CD14-positive monocyte (primary cell): ENCODE measurements at regions not wholly inside any gene's neighbourhood (a gene's known extent, or its start where the extent isn't known, plus 50 kb on each side); places are given as distances from the start of the nearest gene placed in this dataset.

Experiments
- DNase-seq, 3 donors: peaks; one replicate each; pipeline ENCODE4 v3.0.0-alpha.2; 2011 to 2022
- H2AFZ ChIP-seq: 2 replicates; pipeline ENCODE4 v1.6.0; 2012; ENCODE audit warnings: mild to moderate bottlenecking, low read depth, low read length, inconsistent platforms; ENCODE audit not compliant: insufficient read depth, poor library complexity, severe bottlenecking
- H3K27ac ChIP-seq, 2 donors: 1 replicate in 1 of 2; 2 replicates in 1 of 2; pipeline ENCODE4 v1.5.1; 2012 to 2013; ENCODE audit warnings: low read length in 2 of 2, control low read depth in 1 of 2, inconsistent platforms in 1 of 2, low read depth in 1 of 2, mild to moderate bottlenecking in 1 of 2
- H3K27me3 ChIP-seq, 2 donors: one replicate each; pipeline versions ENCODE4 v1.6.0 to v1.6.1; 2011 to 2013; ENCODE audit warnings: low read length in 2 of 2; ENCODE audit not compliant: control insufficient read depth in 2 of 2, insufficient read depth in 2 of 2
- H3K36me3 ChIP-seq, 2 donors: replicated peaks in 1 of 2; 1 replicate in 1 of 2; 2 replicates in 1 of 2; pipeline versions ENCODE4 v1.5.1 to v1.6.1; 2012 to 2013; ENCODE audit warnings: low read length in 2 of 2, control low read depth in 1 of 2, inconsistent platforms in 1 of 2, mild to moderate bottlenecking in 1 of 2; ENCODE audit not compliant: insufficient read depth in 2 of 2, control insufficient read depth in 1 of 2
- H3K4me1 ChIP-seq, 2 donors: 1 replicate in 1 of 2; 2 replicates in 1 of 2; pipeline versions ENCODE4 v1.5.1 to v1.6.1; 2012 to 2013; ENCODE audit warnings: low read length in 2 of 2, control low read depth in 1 of 2, inconsistent platforms in 1 of 2, mild to moderate bottlenecking in 1 of 2, moderate library complexity in 1 of 2; ENCODE audit not compliant: insufficient read depth in 2 of 2, control insufficient read depth in 1 of 2
- H3K4me2 ChIP-seq: replicated peaks from 2 replicates; pipeline ENCODE3; 2012; ENCODE audit warnings: low read length, moderate library complexity, mild to moderate bottlenecking; ENCODE audit not compliant: poor library complexity, severe bottlenecking; ENCODE audit errors: extremely low read depth
- H3K4me3 ChIP-seq, 3 experiments: fragments of 200-600 bp in 1 of 3; sonication (generic) in 1 of 3; replicated peaks in 1 of 3; 1 replicate in 2 of 3; 2 replicates in 1 of 3; pipeline ENCODE4 v1.5.1; 2011 to 2013; ENCODE audit warnings: low read length in 3 of 3, mild to moderate bottlenecking in 3 of 3, control low read depth in 2 of 3, low read depth in 2 of 3, inconsistent platforms in 1 of 3, moderate library complexity in 1 of 3
- H3K79me2 ChIP-seq: 2 replicates; pipeline ENCODE4 v1.6.0; 2012; ENCODE audit warnings: mild to moderate bottlenecking, control low read depth, inconsistent platforms, low read length, moderate library complexity; ENCODE audit not compliant: insufficient read depth
- H3K9ac ChIP-seq: 2 replicates; pipeline ENCODE4 v1.6.0; 2017; ENCODE audit warnings: low read length, mild to moderate bottlenecking; ENCODE audit not compliant: insufficient read depth, poor library complexity, severe bottlenecking
- H3K9me3 ChIP-seq, 2 donors: replicated peaks in 1 of 2; 1 replicate in 1 of 2; 2 replicates in 1 of 2; pipeline versions ENCODE4 v1.5.1 to v1.6.1; 2012 to 2013; ENCODE audit warnings: low read length in 2 of 2, control low read depth in 1 of 2; ENCODE audit not compliant: control insufficient read depth in 1 of 2, insufficient read depth in 1 of 2
- H4K20me1 ChIP-seq: 2 replicates; pipeline ENCODE4 v1.6.0; 2012; ENCODE audit warnings: mild to moderate bottlenecking, low read length, control low read depth, moderate library complexity; ENCODE audit not compliant: insufficient read depth
- H3K27ac Mint-ChIP-seq, 7 donors: one replicate each; pipeline ENCODE4 v1.8.0; 2020; ENCODE audit warnings: mild to moderate bottlenecking in 7 of 7, mixed read lengths in 7 of 7, moderate library complexity in 6 of 7, inconsistent platforms in 2 of 7
- H3K27me3 Mint-ChIP-seq, 3 donors: one replicate each; pipeline ENCODE4 v1.8.0; 2021 to 2022; ENCODE audit warnings: low read depth in 3 of 3, mild to moderate bottlenecking in 3 of 3, mixed read lengths in 3 of 3, moderate library complexity in 3 of 3, inconsistent platforms in 1 of 3
- H3K36me3 Mint-ChIP-seq, 2 donors: one replicate each; pipeline ENCODE4 v1.8.0; 2020; ENCODE audit warnings: mixed read lengths in 2 of 2, inconsistent platforms in 1 of 2, mild to moderate bottlenecking in 1 of 2
- H3K4me1 Mint-ChIP-seq: one replicate; pipeline ENCODE4 v1.8.0; 2020; ENCODE audit warnings: mild to moderate bottlenecking, mixed read lengths
- H3K4me3 Mint-ChIP-seq, 2 donors: one replicate each; pipeline ENCODE4 v1.8.0; 2020; ENCODE audit warnings: mild to moderate bottlenecking in 2 of 2, mixed read lengths in 2 of 2, moderate library complexity in 1 of 2
- H3K9me3 Mint-ChIP-seq, 7 donors: one replicate each; pipeline ENCODE4 v1.8.0; 2020 to 2022; ENCODE audit warnings: mixed read lengths in 7 of 7, mild to moderate bottlenecking in 6 of 7, moderate library complexity in 6 of 7, inconsistent platforms in 2 of 7
- CTCF ChIP-seq: fragments of 200-600 bp; IDR thresholded peaks from one replicate; pipeline ENCODE4 v1.8.0; 2022; ENCODE audit warnings: antibody characterized with exemption, mild to moderate bottlenecking
- WGBS: methylation state at CpG from one replicate; pipeline ENCODE4 v1.1.5; 2013; ENCODE audit warnings: missing lambda C conversion rate; ENCODE audit not compliant: insufficient coverage; 5-methylcytosine and 5-hydroxymethylcytosine counted together
- intact Hi-C, 2 donors: fragments of 100-400 bp; cut with micrococcal nuclease; formaldehyde crosslinking; loops; one replicate each; pipeline versions ENCODE4 v1.15.0 to v1.15.1; 2023

- no peak overlapping the region for H3K4me3 Mint-ChIP-seq
- H3K79me2 ChIP-seq: no peaks in the 10 kb centered on the region
- 91% methylated on average over 1 of the region's 4 CpGs for WGBS
- no peaks in the 10 kb centered on the region for H3K4me1 ChIP-seq
- H3K36me3 ChIP-seq: no peaks in the 10 kb centered on the region
- H3K9ac ChIP-seq: no peak overlapping the region
- intact Hi-C loops: no loop called here
- DNase-seq: no peak
- no peak overlapping the region for H3K27ac Mint-ChIP-seq
- H3K9me3 ChIP-seq: peaks cover 8 to 30% of the 10 kb centered on the region in 2 donors
- no peaks in the 10 kb centered on the region for H3K27me3 ChIP-seq
- H3K27ac ChIP-seq: no peak overlapping the region
- H3K36me3 Mint-ChIP-seq: no peaks in the 10 kb centered on the region
- H3K4me1 Mint-ChIP-seq: no peaks in the 10 kb centered on the region
- no peak overlapping the region for H3K4me2 ChIP-seq
- no peaks in the 10 kb centered on the region for H4K20me1 ChIP-seq
- no peak for TF ChIP-seq CTCF
- H3K4me3 ChIP-seq: no peak overlapping the region
- H2AFZ ChIP-seq: no peak overlapping the region
- peaks cover 9 to 33% (median 18%) of the 10 kb centered on the region in 7 donors for H3K9me3 Mint-ChIP-seq
- H3K27me3 Mint-ChIP-seq: peaks cover 0 to 2% (median 1%) of the 10 kb centered on the region in 3 donors
These were observed 98.0 kb downstream of the TEX36 start for GRCh38 chr10:125584954-125585353.

- H3K36me3 Mint-ChIP-seq: no peaks in the 10 kb centered on the region
- H2AFZ ChIP-seq: no peak overlapping the region
- H3K36me3 ChIP-seq: no peaks in the 10 kb centered on the region
- peaks cover 15 to 29% (median 24%) of the 10 kb centered on the region in 7 donors for H3K9me3 Mint-ChIP-seq
- no peak for DNase-seq
- TF ChIP-seq CTCF: no peak
- no peaks in the 10 kb centered on the region for H3K4me1 Mint-ChIP-seq
- no peaks in the 10 kb centered on the region for H3K27me3 ChIP-seq
- H3K9me3 ChIP-seq: peaks cover 21 to 47% of the 10 kb centered on the region in 2 donors
- no peak overlapping the region for H3K4me3 Mint-ChIP-seq
- H3K27me3 Mint-ChIP-seq: peaks cover 0 to 7% (median 0%) of the 10 kb centered on the region in 3 donors
- no peaks in the 10 kb centered on the region for H3K79me2 ChIP-seq
- 88% methylated on average over 1 of the region's 7 CpGs for WGBS
- no peak overlapping the region for H3K27ac ChIP-seq
- intact Hi-C loops: no loop called here
- no peak overlapping the region for H3K4me3 ChIP-seq
- H3K4me1 ChIP-seq: no peaks in the 10 kb centered on the region
- no peaks in the 10 kb centered on the region for H4K20me1 ChIP-seq
- no peak overlapping the region for H3K4me2 ChIP-seq
- H3K9ac ChIP-seq: no peak overlapping the region
- no peak overlapping the region for H3K27ac Mint-ChIP-seq
These were observed 104.2 kb downstream of the TEX36 start for GRCh38 chr10:125578658-125579315.
